ENCODE measurements at regions not wholly inside any gene's neighbourhood (a gene's known extent, or its start where the extent isn't known, plus 50 kb on each side); places are given as distances from the start of the nearest gene placed in this dataset.
"Not testable (repeated sequence)": the region's sequence is repeated elsewhere in the genome, so short reads cannot be mapped to it uniquely, and the experiment has no call there.

GRCh38 chr5:125451622-125452021 is 705.2 kb upstream of the ZNF608 start:
- no peak for DNase-seq

GRCh38 chr5:125452991-125453390 is 706.6 kb upstream of the ZNF608 start:
- DNase-seq, result no peak

GRCh38 chr5:125455041-125455440 is 708.6 kb upstream of the ZNF608 start:
- DNase-seq, result no peak

GRCh38 chr5:125456005-125456404 is 709.6 kb upstream of the ZNF608 start:
- DNase-seq, result not testable (repeated sequence)

GRCh38 chr5:125457617-125458016 is 711.2 kb upstream of the ZNF608 start:
- no peak for DNase-seq

- not testable (repeated sequence) for DNase-seq
Observed at GRCh38 chr5:125458949-125459348, 712.5 kb upstream of the ZNF608 start.

- no peak for DNase-seq
Observed at GRCh38 chr5:125461641-125462072, 715.2 kb upstream of the ZNF608 start.

GRCh38 chr5:125463466-125464092 is 717.1 kb upstream of the ZNF608 start:
- peak; percentile 44 for DNase-seq

GRCh38 chr5:125464847-125465432 is 718.5 kb upstream of the ZNF608 start:
- no peak for DNase-seq

GRCh38 chr5:125465703-125466102 is 719.3 kb upstream of the ZNF608 start:
- no peak for DNase-seq

GRCh38 chr5:125467222-125467621 is 720.8 kb upstream of the ZNF608 start:
- no peak for DNase-seq

GRCh38 chr5:125470280-125470902 is 724.0 kb upstream of the ZNF608 start:
- no peak for DNase-seq

- no peak for DNase-seq
Observed at GRCh38 chr5:125476901-125477585, 730.6 kb upstream of the ZNF608 start.

GRCh38 chr5:125477586-125477975 is 731.1 kb upstream of the ZNF608 start:
- DNase-seq, result no peak

- DNase-seq, result no peak
Observed at GRCh38 chr5:125478599-125478998, 732.2 kb upstream of the ZNF608 start.

- no peak for DNase-seq
Observed at GRCh38 chr5:125480911-125481310, 734.5 kb upstream of the ZNF608 start.

- DNase-seq, result no peak
Observed at GRCh38 chr5:125481506-125482465, 735.3 kb upstream of the ZNF608 start.

GRCh38 chr5:125483609-125484008 is 737.2 kb upstream of the ZNF608 start:
- DNase-seq, result no peak

GRCh38 chr5:125484272-125484741 is 737.9 kb upstream of the ZNF608 start:
- DNase-seq, result peak; percentile 28

- DNase-seq, result peak; percentile 88
Observed at GRCh38 chr5:125484742-125485641, 738.6 kb upstream of the ZNF608 start.

GRCh38 chr5:125485771-125486170 is 739.3 kb upstream of the ZNF608 start:
- no peak for DNase-seq
